ENCODE measurements at regions not wholly inside any gene's neighbourhood (a gene's known extent, or its start where the extent isn't known, plus 50 kb on each side); places are given as distances from the start of the nearest gene placed in this dataset.

DNA sequence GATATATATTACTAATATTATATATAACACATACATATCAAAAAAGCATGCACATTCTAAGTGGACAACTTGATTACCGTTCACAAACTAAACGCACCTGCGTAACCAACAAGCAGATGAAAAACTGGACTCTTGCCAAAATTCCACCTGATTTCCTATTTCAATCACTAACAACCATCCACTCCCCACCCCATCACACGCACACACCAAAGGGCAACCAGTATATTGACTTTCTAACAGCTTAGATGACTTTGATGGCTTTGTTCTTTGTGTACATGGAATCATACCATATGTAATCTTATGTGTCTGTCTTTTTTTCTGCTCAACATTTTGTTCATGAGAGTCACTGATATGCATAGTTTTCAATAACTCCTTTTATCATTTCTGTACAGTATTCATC lies 496.8 kb upstream of the ARRDC4 start:
- H3F3A ChIP-seq (ENCODE audit: control insufficient read depth, insufficient read depth): no peaks in the 10 kb centered on the region
- H3K4me3 ChIP-seq (ENCODE audit: low read length): no peak overlapping the region
- no peaks in the 10 kb centered on the region for H3K9me2 ChIP-seq (replicated peaks; ENCODE audit: control insufficient read depth, low read length)
- H3K9me3 ChIP-seq (ENCODE audit: control insufficient read depth, insufficient read depth, low read length): no peaks in the 10 kb centered on the region
- H3K4me2 ChIP-seq (ENCODE audit: low read length): no peak overlapping the region
- H3K79me2 ChIP-seq (ENCODE audit: control insufficient read depth, low read length): no peaks in the 10 kb centered on the region
- TF ChIP-seq, protein P1, sequence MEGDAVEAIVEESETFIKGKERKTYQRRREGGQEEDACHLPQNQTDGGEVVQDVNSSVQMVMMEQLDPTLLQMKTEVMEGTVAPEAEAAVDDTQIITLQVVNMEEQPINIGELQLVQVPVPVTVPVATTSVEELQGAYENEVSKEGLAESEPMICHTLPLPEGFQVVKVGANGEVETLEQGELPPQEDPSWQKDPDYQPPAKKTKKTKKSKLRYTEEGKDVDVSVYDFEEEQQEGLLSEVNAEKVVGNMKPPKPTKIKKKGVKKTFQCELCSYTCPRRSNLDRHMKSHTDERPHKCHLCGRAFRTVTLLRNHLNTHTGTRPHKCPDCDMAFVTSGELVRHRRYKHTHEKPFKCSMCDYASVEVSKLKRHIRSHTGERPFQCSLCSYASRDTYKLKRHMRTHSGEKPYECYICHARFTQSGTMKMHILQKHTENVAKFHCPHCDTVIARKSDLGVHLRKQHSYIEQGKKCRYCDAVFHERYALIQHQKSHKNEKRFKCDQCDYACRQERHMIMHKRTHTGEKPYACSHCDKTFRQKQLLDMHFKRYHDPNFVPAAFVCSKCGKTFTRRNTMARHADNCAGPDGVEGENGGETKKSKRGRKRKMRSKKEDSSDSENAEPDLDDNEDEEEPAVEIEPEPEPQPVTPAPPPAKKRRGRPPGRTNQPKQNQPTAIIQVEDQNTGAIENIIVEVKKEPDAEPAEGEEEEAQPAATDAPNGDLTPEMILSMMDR (IDR thresholded peaks at IDR 0.05; ENCODE audit: low read depth, low read length, poor library complexity, severe bottlenecking): no peak
- TF ChIP-seq EZH2phosphoT487 (IDR thresholded peaks at IDR 0.05; ENCODE audit: borderline replicate concordance, low read length): no peak
- no peak overlapping the region for H3K27ac ChIP-seq (ENCODE audit: low read depth, low read length)
- H3K36me3 ChIP-seq (ENCODE audit: control insufficient read depth, low read length): no peaks in the 10 kb centered on the region
- H4K20me1 ChIP-seq (ENCODE audit: control insufficient read depth, insufficient read depth, low read depth, low read length): no peaks in the 10 kb centered on the region
- no peaks in the 10 kb centered on the region for H3K27me3 ChIP-seq (ENCODE audit: control insufficient read depth, low read length)
- H3K4me1 ChIP-seq (ENCODE audit: control insufficient read depth, low read length): no peaks in the 10 kb centered on the region

DNA sequence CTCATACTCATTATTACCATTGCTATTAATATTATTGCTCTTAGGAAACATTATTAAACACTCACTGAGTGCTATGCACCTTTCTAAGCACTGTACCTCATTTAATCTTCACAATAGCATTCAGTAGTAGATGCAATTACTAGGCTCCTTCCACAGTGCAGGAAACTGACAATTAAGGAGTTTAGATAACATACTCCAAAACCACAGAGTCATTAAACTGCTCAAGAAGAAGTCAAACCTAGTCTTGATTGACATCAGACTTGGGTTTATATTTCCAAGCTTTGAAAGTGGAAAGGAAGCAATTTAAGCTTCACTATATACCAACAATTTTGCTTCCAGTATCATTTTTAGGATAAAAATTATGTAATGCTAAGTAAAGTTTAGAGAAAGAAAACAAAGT lies 490.1 kb upstream of the ARRDC4 start:
- Histone ChIP-seq H3K27ac (ENCODE audit: low read depth, low read length) (no peak overlapping the region), H3K4me3 (ENCODE audit: low read length) (no peak overlapping the region), H4K20me1 (ENCODE audit: control insufficient read depth, insufficient read depth, low read depth, low read length) (no peaks in the 10 kb centered on the region), H3K4me2 (ENCODE audit: low read length) (no peak overlapping the region), H3K9me2 (replicated peaks; ENCODE audit: control insufficient read depth, low read length) (no peaks in the 10 kb centered on the region), H3F3A (ENCODE audit: control insufficient read depth, insufficient read depth) (no peaks in the 10 kb centered on the region), H3K4me1 (ENCODE audit: control insufficient read depth, low read length) (no peaks in the 10 kb centered on the region), H3K9me3 (ENCODE audit: control insufficient read depth, insufficient read depth, low read length) (no peaks in the 10 kb centered on the region), H3K79me2 (ENCODE audit: control insufficient read depth, low read length) (no peaks in the 10 kb centered on the region), H3K27me3 (ENCODE audit: control insufficient read depth, low read length) (no peaks in the 10 kb centered on the region), H3K36me3 (ENCODE audit: control insufficient read depth, low read length) (no peaks in the 10 kb centered on the region)
- no peak for TF ChIP-seq EZH2phosphoT487 (IDR thresholded peaks at IDR 0.05; ENCODE audit: borderline replicate concordance, low read length)
- TF ChIP-seq, protein P1 (IDR thresholded peaks at IDR 0.05; ENCODE audit: low read depth, low read length, poor library complexity, severe bottlenecking): no peak

DNA sequence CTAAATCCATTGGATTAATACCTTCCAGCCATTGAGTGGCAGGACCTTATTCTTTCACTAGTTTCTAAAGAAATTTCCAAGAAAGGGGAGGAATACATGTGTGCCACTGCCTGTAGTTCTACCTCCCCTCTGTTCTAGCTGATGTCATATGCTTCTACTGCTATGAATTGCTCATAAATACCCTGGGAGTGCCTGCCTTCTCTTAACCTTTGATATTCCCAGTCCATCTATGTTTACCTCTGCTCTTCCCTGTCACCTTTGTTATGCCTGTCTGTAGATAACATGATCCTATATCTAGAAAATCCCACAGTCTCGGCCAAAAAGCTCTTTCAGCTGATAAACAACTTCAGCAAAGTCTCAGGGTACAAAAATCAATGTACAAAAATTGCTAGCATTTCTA lies 486.9 kb upstream of the ARRDC4 start:
- Histone ChIP-seq H3K4me3 (ENCODE audit: low read length) (no peak overlapping the region), H3K9me3 (ENCODE audit: control insufficient read depth, insufficient read depth, low read length) (no peaks in the 10 kb centered on the region), H3F3A (ENCODE audit: control insufficient read depth, insufficient read depth) (no peaks in the 10 kb centered on the region), H3K9me2 (replicated peaks; ENCODE audit: control insufficient read depth, low read length) (no peaks in the 10 kb centered on the region), H3K79me2 (ENCODE audit: control insufficient read depth, low read length) (no peaks in the 10 kb centered on the region), H3K27ac (ENCODE audit: low read depth, low read length) (no peak overlapping the region), H4K20me1 (ENCODE audit: control insufficient read depth, insufficient read depth, low read depth, low read length) (no peaks in the 10 kb centered on the region), H3K36me3 (ENCODE audit: control insufficient read depth, low read length) (no peaks in the 10 kb centered on the region), H3K4me2 (ENCODE audit: low read length) (no peak overlapping the region), H3K4me1 (ENCODE audit: control insufficient read depth, low read length) (no peaks in the 10 kb centered on the region), H3K27me3 (ENCODE audit: control insufficient read depth, low read length) (no peaks in the 10 kb centered on the region)
- TF ChIP-seq, protein P1 (IDR thresholded peaks at IDR 0.05; ENCODE audit: low read depth, low read length, poor library complexity, severe bottlenecking): no peak
- no peak for TF ChIP-seq EZH2phosphoT487 (IDR thresholded peaks at IDR 0.05; ENCODE audit: borderline replicate concordance, low read length)

DNA sequence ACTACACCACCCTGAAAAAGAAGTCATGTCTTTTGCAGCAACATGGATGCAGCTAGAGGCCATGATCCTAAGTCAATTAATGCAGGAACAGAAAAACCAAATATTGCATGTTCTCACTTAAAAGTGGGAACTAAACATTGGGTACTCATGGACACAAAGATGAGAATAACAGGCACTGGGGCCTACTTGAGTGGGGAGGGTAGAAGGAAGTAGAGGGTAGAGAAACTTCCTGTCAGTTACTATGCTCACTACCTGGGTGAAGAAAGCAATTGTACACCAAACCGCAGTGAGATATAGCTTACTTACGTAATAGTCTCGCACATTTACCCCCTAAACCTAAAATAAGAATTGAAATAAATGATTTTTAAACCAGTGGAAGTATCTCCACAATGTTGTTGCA lies 480.5 kb upstream of the ARRDC4 start:
- TF ChIP-seq EZH2phosphoT487 (IDR thresholded peaks at IDR 0.05; ENCODE audit: borderline replicate concordance, low read length): no peak
- TF ChIP-seq, protein P1 (IDR thresholded peaks at IDR 0.05; ENCODE audit: low read depth, low read length, poor library complexity, severe bottlenecking): no peak

More for the DNA sequence above, 480.5 kb upstream of the ARRDC4 start:
- H3K9me2 ChIP-seq (replicated peaks; ENCODE audit: control insufficient read depth, low read length): no peaks in the 10 kb centered on the region
- H3K9me3 ChIP-seq (ENCODE audit: control insufficient read depth, insufficient read depth, low read length): no peaks in the 10 kb centered on the region
- H3K27me3 ChIP-seq (ENCODE audit: control insufficient read depth, low read length): no peaks in the 10 kb centered on the region
- no peaks in the 10 kb centered on the region for H3K36me3 ChIP-seq (ENCODE audit: control insufficient read depth, low read length)
- H4K20me1 ChIP-seq (ENCODE audit: control insufficient read depth, insufficient read depth, low read depth, low read length): no peaks in the 10 kb centered on the region
- H3K4me1 ChIP-seq (ENCODE audit: control insufficient read depth, low read length): no peaks in the 10 kb centered on the region
- no peaks in the 10 kb centered on the region for H3K79me2 ChIP-seq (ENCODE audit: control insufficient read depth, low read length)
- H3K4me2 ChIP-seq (ENCODE audit: low read length): no peak overlapping the region
- no peaks in the 10 kb centered on the region for H3F3A ChIP-seq (ENCODE audit: control insufficient read depth, insufficient read depth)
- H3K4me3 ChIP-seq (ENCODE audit: low read length): no peak overlapping the region
- H3K27ac ChIP-seq (ENCODE audit: low read depth, low read length): no peak overlapping the region
